ENCODE measurements at regions not wholly inside any gene's neighbourhood (a gene's known extent, or its start where the extent isn't known, plus 50 kb on each side); places are given as distances from the start of the nearest gene placed in this dataset.

DNA sequence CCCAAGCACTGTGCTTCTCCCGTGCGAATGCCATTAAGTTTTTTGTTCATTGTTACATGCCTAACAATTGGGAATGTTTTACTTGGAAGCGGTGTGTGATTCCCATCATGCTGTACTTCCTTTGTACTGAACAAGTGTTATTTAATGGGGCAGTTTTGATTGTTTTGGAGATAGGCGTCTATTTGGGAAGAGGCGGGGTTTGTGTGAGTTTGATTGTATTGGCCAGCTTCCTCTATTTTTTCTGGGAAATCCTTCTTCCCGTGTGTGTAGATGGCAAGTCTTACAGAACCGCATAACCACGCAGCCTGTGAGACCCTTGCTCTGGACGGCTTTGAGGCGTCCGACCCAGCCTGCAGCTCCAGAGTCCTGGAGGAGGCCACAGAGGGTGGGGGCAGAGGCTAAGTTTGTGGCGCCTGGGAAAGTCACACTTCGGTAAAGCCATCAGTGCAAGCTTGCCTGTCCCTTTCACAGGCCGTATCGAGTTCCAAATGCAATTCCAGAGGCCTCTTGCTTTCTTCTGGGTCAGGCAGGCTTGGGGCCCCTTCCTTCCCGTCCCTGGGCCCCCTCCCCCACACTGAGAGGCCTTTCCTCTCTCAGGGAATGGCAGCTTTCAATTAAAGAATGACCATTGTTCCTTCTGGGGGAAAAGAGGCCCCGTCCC lies 210.3 kb downstream of the TOMM20 start:
- TF ChIP-seq, protein P1, sequence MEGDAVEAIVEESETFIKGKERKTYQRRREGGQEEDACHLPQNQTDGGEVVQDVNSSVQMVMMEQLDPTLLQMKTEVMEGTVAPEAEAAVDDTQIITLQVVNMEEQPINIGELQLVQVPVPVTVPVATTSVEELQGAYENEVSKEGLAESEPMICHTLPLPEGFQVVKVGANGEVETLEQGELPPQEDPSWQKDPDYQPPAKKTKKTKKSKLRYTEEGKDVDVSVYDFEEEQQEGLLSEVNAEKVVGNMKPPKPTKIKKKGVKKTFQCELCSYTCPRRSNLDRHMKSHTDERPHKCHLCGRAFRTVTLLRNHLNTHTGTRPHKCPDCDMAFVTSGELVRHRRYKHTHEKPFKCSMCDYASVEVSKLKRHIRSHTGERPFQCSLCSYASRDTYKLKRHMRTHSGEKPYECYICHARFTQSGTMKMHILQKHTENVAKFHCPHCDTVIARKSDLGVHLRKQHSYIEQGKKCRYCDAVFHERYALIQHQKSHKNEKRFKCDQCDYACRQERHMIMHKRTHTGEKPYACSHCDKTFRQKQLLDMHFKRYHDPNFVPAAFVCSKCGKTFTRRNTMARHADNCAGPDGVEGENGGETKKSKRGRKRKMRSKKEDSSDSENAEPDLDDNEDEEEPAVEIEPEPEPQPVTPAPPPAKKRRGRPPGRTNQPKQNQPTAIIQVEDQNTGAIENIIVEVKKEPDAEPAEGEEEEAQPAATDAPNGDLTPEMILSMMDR (IDR thresholded peaks at IDR 0.05): no peak
- TF ChIP-seq POLR2AphosphoS5 (IDR thresholded peaks at IDR 0.05): peak in 2 of 4 donors; percentile 37 to 50
- peak in 2 of 4 donors; percentile 6 to 73 for TF ChIP-seq EP300 (IDR thresholded peaks at IDR 0.05)
